22Rv1 (cell line): ENCODE measurements at regions not wholly inside any gene's neighbourhood (a gene's known extent, or its start where the extent isn't known, plus 50 kb on each side); places are given as distances from the start of the nearest gene placed in this dataset.

Source experiments
- ZFX ChIP-seq: fragments of 450-650 bp; IDR thresholded peaks from 2 replicates; pipeline ENCODE4 v1.6.1; 2017; ENCODE audit warnings: antibody characterized with exemption, borderline replicate concordance
- TF ChIP-seq, protein P1 (sequence below): fragments of 450-650 bp; IDR thresholded peaks from 2 replicates; pipeline ENCODE4 v1.5.1; 2017; ENCODE audit warnings: mild to moderate bottlenecking

DNA sequence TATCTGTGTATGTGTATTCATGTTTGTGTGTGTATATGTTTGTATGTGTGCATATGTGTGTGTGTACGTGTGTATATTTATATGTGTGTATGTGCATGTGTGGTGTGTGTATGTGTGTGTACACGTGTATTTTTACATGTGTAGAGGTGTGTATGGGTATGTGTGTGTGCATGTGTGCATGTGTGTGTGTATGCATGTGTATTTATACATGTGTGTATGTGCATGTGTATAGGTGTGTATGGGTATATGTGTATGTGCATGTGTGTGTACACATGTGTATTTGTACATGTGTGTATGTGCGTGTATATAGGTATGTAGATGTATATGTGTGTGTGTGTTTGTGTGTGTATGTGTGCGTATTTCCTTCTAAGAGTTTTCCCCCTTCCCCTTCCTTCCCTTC is 207.7 kb upstream of the ATP6AP2 start:
- TF ChIP-seq, protein P1, sequence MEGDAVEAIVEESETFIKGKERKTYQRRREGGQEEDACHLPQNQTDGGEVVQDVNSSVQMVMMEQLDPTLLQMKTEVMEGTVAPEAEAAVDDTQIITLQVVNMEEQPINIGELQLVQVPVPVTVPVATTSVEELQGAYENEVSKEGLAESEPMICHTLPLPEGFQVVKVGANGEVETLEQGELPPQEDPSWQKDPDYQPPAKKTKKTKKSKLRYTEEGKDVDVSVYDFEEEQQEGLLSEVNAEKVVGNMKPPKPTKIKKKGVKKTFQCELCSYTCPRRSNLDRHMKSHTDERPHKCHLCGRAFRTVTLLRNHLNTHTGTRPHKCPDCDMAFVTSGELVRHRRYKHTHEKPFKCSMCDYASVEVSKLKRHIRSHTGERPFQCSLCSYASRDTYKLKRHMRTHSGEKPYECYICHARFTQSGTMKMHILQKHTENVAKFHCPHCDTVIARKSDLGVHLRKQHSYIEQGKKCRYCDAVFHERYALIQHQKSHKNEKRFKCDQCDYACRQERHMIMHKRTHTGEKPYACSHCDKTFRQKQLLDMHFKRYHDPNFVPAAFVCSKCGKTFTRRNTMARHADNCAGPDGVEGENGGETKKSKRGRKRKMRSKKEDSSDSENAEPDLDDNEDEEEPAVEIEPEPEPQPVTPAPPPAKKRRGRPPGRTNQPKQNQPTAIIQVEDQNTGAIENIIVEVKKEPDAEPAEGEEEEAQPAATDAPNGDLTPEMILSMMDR, result no peak
- TF ChIP-seq ZFX, result no peak
